HEK293T (cell line): ENCODE measurements at regions not wholly inside any gene's neighbourhood (a gene's known extent, or its start where the extent isn't known, plus 50 kb on each side); places are given as distances from the start of the nearest gene placed in this dataset.
"Not testable (repeated sequence)": the region's sequence is repeated elsewhere in the genome, so short reads cannot be mapped to it uniquely, and the experiment has no call there.

Experiments
- CTCF ChIA-PET: fragments of 350-600 bp; formaldehyde crosslinking; extraction: SDS; loops from one replicate; lab custom pipeline; 2021; ENCODE audit warnings: antibody characterized with exemption, inconsistent platforms; lab: Yijun Ruan, JAX
- POLR2A ChIA-PET: fragments of 350-600 bp; formaldehyde crosslinking; extraction: SDS; loops from one replicate; lab custom pipeline; 2020; ENCODE audit warnings: antibody characterized with exemption, inconsistent platforms; lab: Yijun Ruan, JAX
- DNase-seq: peaks from one replicate; pipeline ENCODE4 v3.0.0; 2012; ENCODE audit warnings: mixed read lengths; ENCODE audit errors: extremely low spot score
- ARNT ChIP-seq: fragments of 450-650 bp; IDR thresholded peaks from 2 replicates; pipeline ENCODE4 v1.6.1; 2017; ENCODE audit warnings: mild to moderate bottlenecking
- BHLHE40 ChIP-seq: fragments of 450-650 bp; IDR thresholded peaks from 2 replicates; pipeline ENCODE4 v1.6.1; 2016; ENCODE audit warnings: mild to moderate bottlenecking, moderate library complexity, borderline replicate concordance
- CTBP1 ChIP-seq: fragments of 450-650 bp; IDR thresholded peaks from 2 replicates; pipeline ENCODE4 v1.6.1; 2016; ENCODE audit warnings: borderline replicate concordance
- ELF4 ChIP-seq: fragments of 450-650 bp; IDR thresholded peaks from 2 replicates; pipeline ENCODE4 v1.6.1; 2017; ENCODE audit warnings: antibody characterized with exemption
- FOXA1 ChIP-seq: fragments of 450-650 bp; IDR thresholded peaks from 2 replicates; pipeline ENCODE4 v1.6.1; 2016; ENCODE audit warnings: mild to moderate bottlenecking
- FOXK2 ChIP-seq: fragments of 450-650 bp; IDR thresholded peaks from 2 replicates; pipeline ENCODE4 v1.6.1; 2016; ENCODE audit warnings: mild to moderate bottlenecking
- FOXM1 ChIP-seq: fragments of 450-650 bp; IDR thresholded peaks from 2 replicates; pipeline ENCODE4 v1.6.1; 2017; ENCODE audit warnings: mild to moderate bottlenecking, borderline replicate concordance
- HDGF ChIP-seq: fragments of 450-650 bp; IDR thresholded peaks from 2 replicates; pipeline ENCODE4 v1.6.1; 2017; ENCODE audit warnings: antibody characterized with exemption, borderline replicate concordance
- L3MBTL2 ChIP-seq: fragments of 450-650 bp; conservative IDR thresholded peaks from 2 replicates; pipeline ENCODE4 v1.6.1; 2016; ENCODE audit warnings: mild to moderate bottlenecking
- LEF1 ChIP-seq: fragments of 450-650 bp; IDR thresholded peaks from 2 replicates; pipeline ENCODE4 v1.6.1; 2017; ENCODE audit warnings: mild to moderate bottlenecking, borderline replicate concordance
- NFRKB ChIP-seq: fragments of 450-650 bp; IDR thresholded peaks from 2 replicates; pipeline ENCODE4 v1.6.1; 2016; ENCODE audit warnings: mild to moderate bottlenecking, moderate library complexity
- SP1 ChIP-seq: fragments of 450-650 bp; IDR thresholded peaks from 2 replicates; pipeline ENCODE4 v1.6.1; 2017
- SUZ12 ChIP-seq: fragments of 450-650 bp; IDR thresholded peaks from 2 replicates; pipeline ENCODE4 v1.6.1; 2016; ENCODE audit warnings: mild to moderate bottlenecking
- TARDBP ChIP-seq: fragments of 450-650 bp; IDR thresholded peaks from 2 replicates; pipeline ENCODE4 v1.6.1; 2016
- ZNF384 ChIP-seq: fragments of 450-650 bp; IDR thresholded peaks from 2 replicates; pipeline ENCODE4 v1.6.1; 2016
- TF ChIP-seq, protein P1 (sequence below): fragments of 450-650 bp; IDR thresholded peaks from 2 replicates; pipeline ENCODE4 v1.6.1; 2016

- POLR2A ChIA-PET, CTCF ChIA-PET, DNase-seq: not testable (repeated sequence)
Observed at GRCh38 chr10:45056806-45057205, 56.1 kb downstream of the ZNF22 start.

DNA sequence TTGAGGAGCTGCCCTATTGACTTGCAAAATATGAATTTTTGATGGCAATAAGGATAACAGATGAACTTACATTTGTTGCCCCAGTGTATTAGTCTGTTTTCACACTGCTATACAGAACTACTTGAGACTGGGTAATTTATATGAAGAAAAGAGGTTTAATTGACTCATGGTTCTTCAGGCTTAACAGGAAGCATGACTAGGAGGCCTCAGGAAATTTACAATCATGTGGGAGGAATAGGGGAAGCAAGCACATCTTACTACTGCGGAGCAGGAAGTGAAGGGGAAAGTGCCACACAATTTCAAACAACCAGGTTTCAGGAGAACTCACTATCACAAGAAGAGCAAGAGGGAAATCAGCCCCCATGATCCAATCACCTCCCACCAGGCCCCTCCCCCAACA is 57.9 kb downstream of the ZNF22 start:
- TF ChIP-seq BHLHE40 (no peak), ZNF384 (no peak), HDGF (no peak), SP1 (no peak), NFRKB (no peak), LEF1 (no peak), TARDBP (no peak), FOXM1 (no peak), ELF4 (no peak), FOXK2 (no peak), FOXA1 (no peak), CTBP1 (no peak), ARNT (no peak)
- ChIA-PET CTCF (no interaction called here), POLR2A (no interaction called here)
- DNase-seq: no peak

DNA sequence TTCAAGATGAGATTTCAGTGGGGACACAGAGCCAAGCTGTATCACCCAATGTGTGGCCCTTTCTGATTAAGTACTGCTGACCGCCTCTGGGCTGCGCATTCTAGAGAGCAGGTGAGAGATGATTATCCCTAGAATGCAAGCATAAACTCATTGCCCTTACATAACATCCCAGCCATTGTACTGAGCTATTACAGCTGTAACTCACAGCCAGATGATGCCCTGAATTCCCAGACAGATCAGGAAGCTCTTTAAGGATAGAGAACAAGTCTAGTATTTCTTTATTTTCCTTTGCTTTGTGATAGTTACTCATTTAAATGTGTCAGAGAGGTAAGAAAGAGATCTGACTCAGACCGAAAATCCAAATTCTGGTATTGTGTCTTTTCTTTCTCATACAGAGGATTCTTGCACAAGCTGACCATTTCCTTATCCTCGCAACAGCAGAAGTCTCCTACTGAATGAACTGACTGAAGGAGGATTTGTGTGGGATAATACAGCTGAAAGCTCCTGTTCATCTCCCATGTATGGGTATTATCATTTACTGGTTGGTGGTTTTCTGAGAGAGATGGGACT is 58.4 kb downstream of the ZNF22 start:
- ChIA-PET CTCF (interaction anchor here (0.7 kb wide), 1 partner anchor 33 kb away, joined by 3 read pairs; no protein-coding TSS in a partner anchor), POLR2A (no interaction called here)
- TF ChIP-seq SP1: no peak
- TF ChIP-seq ARNT: no peak
- no peak for TF ChIP-seq FOXK2
- TF ChIP-seq, protein P1, sequence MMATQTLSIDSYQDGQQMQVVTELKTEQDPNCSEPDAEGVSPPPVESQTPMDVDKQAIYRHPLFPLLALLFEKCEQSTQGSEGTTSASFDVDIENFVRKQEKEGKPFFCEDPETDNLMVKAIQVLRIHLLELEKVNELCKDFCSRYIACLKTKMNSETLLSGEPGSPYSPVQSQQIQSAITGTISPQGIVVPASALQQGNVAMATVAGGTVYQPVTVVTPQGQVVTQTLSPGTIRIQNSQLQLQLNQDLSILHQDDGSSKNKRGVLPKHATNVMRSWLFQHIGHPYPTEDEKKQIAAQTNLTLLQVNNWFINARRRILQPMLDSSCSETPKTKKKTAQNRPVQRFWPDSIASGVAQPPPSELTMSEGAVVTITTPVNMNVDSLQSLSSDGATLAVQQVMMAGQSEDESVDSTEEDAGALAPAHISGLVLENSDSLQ: no peak
- no peak for TF ChIP-seq L3MBTL2
- DNase-seq: no peak

DNA sequence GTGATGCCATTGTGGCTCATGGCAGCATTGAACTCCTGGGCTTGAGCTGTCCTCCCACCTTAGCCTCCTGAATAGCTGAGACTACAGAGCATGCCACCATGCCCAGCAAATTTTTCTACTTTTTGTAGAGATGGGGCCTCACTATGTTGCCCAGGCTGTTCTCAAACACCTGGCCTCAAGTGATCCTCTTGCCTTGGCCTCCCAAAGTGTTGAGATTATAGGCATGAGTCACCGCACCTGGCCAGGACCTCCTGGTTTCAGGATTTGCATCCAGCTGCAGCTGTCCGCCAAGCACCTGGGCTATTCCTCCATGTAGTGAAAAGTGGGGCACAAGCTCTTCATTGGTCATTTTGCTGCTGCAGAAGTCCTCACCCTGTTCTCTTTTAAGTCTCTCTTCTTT is 58.9 kb downstream of the ZNF22 start:
- POLR2A ChIA-PET: no interaction called here
- CTCF ChIA-PET: interaction anchor here (0.7 kb wide), 1 partner anchor 33 kb away, joined by 3 read pairs; no protein-coding TSS in a partner anchor
- DNase-seq: no peak
- TF ChIP-seq HDGF (no peak), SP1 (no peak), CTBP1 (no peak), SUZ12 (no peak), ZNF384 (no peak), ARNT (no peak), LEF1 (no peak), FOXM1 (no peak), TARDBP (no peak), FOXA1 (no peak), NFRKB (no peak), FOXK2 (no peak), ELF4 (no peak), BHLHE40 (no peak)
- TF ChIP-seq, protein P1: no peak

DNA sequence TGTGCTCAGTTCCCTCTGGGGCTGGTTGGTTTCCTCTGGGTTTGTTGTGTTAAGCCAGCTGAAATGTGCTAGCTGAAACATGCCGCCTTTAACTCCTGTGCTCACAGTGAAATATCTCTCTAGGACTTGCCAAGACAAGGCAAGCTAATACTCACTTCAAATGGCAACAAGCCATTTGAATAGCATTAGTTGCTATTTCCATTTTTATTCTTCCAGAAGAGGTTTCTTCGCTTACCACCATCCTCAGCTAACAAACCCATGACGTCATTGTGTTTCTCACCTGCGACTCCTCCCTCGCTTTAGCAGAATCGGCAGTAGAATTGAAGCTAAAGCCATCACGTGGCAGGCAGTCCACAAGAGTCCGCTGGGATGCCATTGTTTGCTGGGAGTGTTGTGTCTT is 61.3 kb downstream of the ZNF22 start:
- POLR2A ChIA-PET: no interaction called here
- CTCF ChIA-PET: interaction anchor here (0.7 kb wide), 1 partner anchor 16 kb away, joined by 3 read pairs; no protein-coding TSS in a partner anchor

DNA sequence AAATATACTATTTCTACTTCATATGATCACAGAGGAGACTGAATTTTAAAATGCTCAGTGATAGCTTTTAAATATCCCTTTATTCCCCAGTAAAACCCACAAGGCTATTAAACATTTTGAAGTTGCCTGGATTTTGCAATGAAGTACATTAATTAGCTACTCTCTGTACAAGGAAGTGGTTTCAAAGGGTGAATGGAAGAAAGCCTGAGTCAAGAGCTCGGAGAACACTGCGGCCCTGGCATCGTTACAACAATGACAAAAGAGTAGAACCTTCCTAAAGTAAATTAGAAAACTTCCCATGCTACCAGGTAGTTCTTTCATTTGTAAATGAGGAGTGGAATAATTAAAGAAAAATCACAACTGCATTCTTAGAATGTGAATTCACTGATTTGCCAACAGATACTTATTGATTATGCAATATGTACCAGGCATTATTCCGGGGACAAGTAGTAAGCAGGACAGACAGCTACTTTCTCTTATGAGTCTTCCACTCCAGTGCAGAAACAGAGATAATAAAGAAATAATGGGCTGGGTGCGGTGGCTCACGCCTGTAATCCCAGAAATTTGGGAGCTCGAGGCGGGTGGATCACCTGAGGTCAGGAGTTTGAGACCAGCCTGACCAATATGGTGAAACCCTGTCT is 63.0 kb downstream of the ZNF22 start:
- ChIA-PET CTCF (no interaction called here), POLR2A (no interaction called here)
- no peak for DNase-seq
- TF ChIP-seq NFRKB: no peak
- no peak for TF ChIP-seq ARNT
- TF ChIP-seq LEF1: no peak
- TF ChIP-seq FOXM1: no peak
- TF ChIP-seq HDGF: no peak
- no peak for TF ChIP-seq ZNF384
- TF ChIP-seq CTBP1: no peak
- TF ChIP-seq SUZ12: no peak
- TF ChIP-seq TARDBP: no peak
- TF ChIP-seq, protein P1: no peak
- no peak for TF ChIP-seq SP1
- no peak for TF ChIP-seq ELF4
- TF ChIP-seq L3MBTL2: no peak
- no peak for TF ChIP-seq BHLHE40

More for the DNA sequence above, 61.3 kb downstream of the ZNF22 start:
- DNase-seq: no peak
- TF ChIP-seq LEF1 (no peak), HDGF (no peak), ZNF384 (no peak), ELF4 (no peak), FOXM1 (no peak), FOXA1 (no peak), L3MBTL2 (no peak), ARNT (no peak), CTBP1 (no peak), NFRKB (no peak), SUZ12 (no peak), TARDBP (no peak), BHLHE40 (no peak)
- TF ChIP-seq, protein P1: no peak
